H9 (cell line): ENCODE measurements at regions not wholly inside any gene's neighbourhood (a gene's known extent, or its start where the extent isn't known, plus 50 kb on each side); places are given as distances from the start of the nearest gene placed in this dataset.

ENCODE experiments used
- DNase-seq: peaks from one replicate; pipeline ENCODE4 v3.0.0-alpha.2; 2017
- H2AFZ ChIP-seq: one replicate; pipeline ENCODE4 v1.6.1; 2013; ENCODE audit warnings: mild to moderate bottlenecking, low read length, control low read depth, moderate library complexity
- H2AK5ac ChIP-seq: 2 replicates; pipeline ENCODE4 v1.6.1; 2013; ENCODE audit warnings: low read length, control low read depth, mixed read lengths; ENCODE audit not compliant: insufficient read length
- H2BK120ac ChIP-seq: one replicate; pipeline ENCODE4 v1.6.1; 2013; ENCODE audit warnings: low read depth, mild to moderate bottlenecking, low read length, control low read depth, inconsistent platforms; ENCODE audit not compliant: poor library complexity, severe bottlenecking
- H2BK12ac ChIP-seq: 2 replicates; pipeline ENCODE4 v1.6.1; 2013; ENCODE audit warnings: low read length, control low read depth, mixed read lengths, low read depth; ENCODE audit not compliant: insufficient read length
- H2BK15ac ChIP-seq: 2 replicates; pipeline ENCODE4 v1.6.1; 2013; ENCODE audit warnings: low read depth, low read length, control low read depth
- H2BK20ac ChIP-seq: one replicate; pipeline ENCODE4 v1.6.1; 2013; ENCODE audit warnings: low read depth, mild to moderate bottlenecking, low read length, control low read depth, inconsistent platforms; ENCODE audit not compliant: poor library complexity, severe bottlenecking
- H2BK5ac ChIP-seq: 2 replicates; pipeline ENCODE4 v1.6.1; 2013; ENCODE audit warnings: low read length, control low read depth, mixed read lengths; ENCODE audit not compliant: insufficient read length
- H3K14ac ChIP-seq: 2 replicates; pipeline ENCODE4 v1.6.1; 2013; ENCODE audit warnings: low read length, control low read depth; ENCODE audit not compliant: insufficient read depth
- H3K18ac ChIP-seq: 2 replicates; pipeline ENCODE4 v1.6.1; 2013; ENCODE audit warnings: low read depth, mild to moderate bottlenecking, mixed read lengths, low read length, control low read depth; ENCODE audit not compliant: insufficient read length
- H3K23ac ChIP-seq: 2 replicates; pipeline ENCODE4 v1.6.1; 2013; ENCODE audit warnings: low read length, control low read depth, mixed read lengths, low read depth; ENCODE audit not compliant: insufficient read length
- H3K23me2 ChIP-seq: 2 replicates; pipeline ENCODE4 v1.6.1; 2013; ENCODE audit warnings: low read depth, mild to moderate bottlenecking, mixed read lengths, low read length, control low read depth; ENCODE audit not compliant: insufficient read length, poor library complexity, severe bottlenecking
- H3K27ac ChIP-seq: 2 replicates; pipeline ENCODE4 v1.5.1; 2013; ENCODE audit warnings: low read length, control low read depth, mixed read lengths, low read depth; ENCODE audit not compliant: insufficient read length
- H3K27me3 ChIP-seq: 2 replicates; pipeline ENCODE4 v1.6.1; 2013; ENCODE audit warnings: low read length, control low read depth, inconsistent platforms; ENCODE audit not compliant: insufficient read depth
- H3K4ac ChIP-seq: 2 replicates; pipeline ENCODE4 v1.6.1; 2013; ENCODE audit warnings: low read depth, mild to moderate bottlenecking, control low read depth, inconsistent platforms, low read length, moderate library complexity
- H3K4me1 ChIP-seq: 2 replicates; pipeline ENCODE4 v1.6.1; 2013; ENCODE audit warnings: low read length, control low read depth, inconsistent platforms; ENCODE audit not compliant: insufficient read depth
- H3K4me2 ChIP-seq: 2 replicates; pipeline ENCODE4 v1.6.1; 2013; ENCODE audit warnings: low read length, control low read depth, mixed read lengths; ENCODE audit not compliant: insufficient read length, insufficient read depth
- H3K56ac ChIP-seq: 2 replicates; pipeline ENCODE4 v1.6.1; 2013; ENCODE audit warnings: low read depth, mild to moderate bottlenecking, mixed read lengths, low read length, control low read depth; ENCODE audit not compliant: insufficient read length
- H3K79me1 ChIP-seq: 2 replicates; pipeline ENCODE4 v1.6.1; 2013; ENCODE audit warnings: low read depth, mild to moderate bottlenecking, moderate library complexity, low read length, control low read depth, inconsistent platforms; ENCODE audit not compliant: insufficient read depth, poor library complexity, severe bottlenecking
- H3K79me2 ChIP-seq: 2 replicates; pipeline ENCODE4 v1.6.1; 2013; ENCODE audit warnings: low read length, control low read depth, inconsistent platforms; ENCODE audit not compliant: insufficient read depth
- H3K9ac ChIP-seq: 2 replicates; pipeline ENCODE4 v1.6.1; 2013; ENCODE audit warnings: low read length, control low read depth, mixed read lengths; ENCODE audit not compliant: insufficient read length; ENCODE audit errors: extremely low read depth
- H3K9me3 ChIP-seq: one replicate; pipeline ENCODE4 v1.6.1; 2013; ENCODE audit warnings: low read depth, low read length, inconsistent platforms; ENCODE audit not compliant: control insufficient read depth
- H3T11ph ChIP-seq: one replicate; pipeline ENCODE4 v1.6.1; 2013; ENCODE audit warnings: mild to moderate bottlenecking, low read length, control low read depth, inconsistent platforms
- H4K20me1 ChIP-seq: one replicate; pipeline ENCODE4 v1.6.1; 2013; ENCODE audit not compliant: control insufficient read depth, insufficient read length, insufficient read depth
- H4K5ac ChIP-seq: 2 replicates; pipeline ENCODE4 v1.6.1; 2013; ENCODE audit warnings: low read depth, mild to moderate bottlenecking, mixed read lengths, low read length, control low read depth; ENCODE audit not compliant: insufficient read length
- H4K8ac ChIP-seq: replicated peaks from 2 replicates; pipeline ENCODE4 v1.6.1; 2013; ENCODE audit warnings: low read length, control low read depth, mixed read lengths, low read depth; ENCODE audit not compliant: insufficient read length
- H4K91ac ChIP-seq: 2 replicates; pipeline ENCODE4 v1.6.1; 2013; ENCODE audit warnings: low read depth, mild to moderate bottlenecking, moderate library complexity, mixed read lengths, low read length, control low read depth; ENCODE audit not compliant: insufficient read length
- H3K27ac Mint-ChIP-seq, 3 experiments: 2 replicates in 2 of 3; 3 replicates in 1 of 3; pipeline ENCODE4 v1.8.0; 2020 to 2021; ENCODE audit warnings: mixed read lengths in 3 of 3, mild to moderate bottlenecking in 1 of 3, moderate library complexity in 1 of 3
- H3K27me3 Mint-ChIP-seq: 2 replicates; pipeline ENCODE4 v1.8.0; 2021; ENCODE audit warnings: low read depth, mild to moderate bottlenecking, moderate library complexity, mixed read lengths
- H3K36me3 Mint-ChIP-seq, 3 experiments: 2 replicates in 2 of 3; 3 replicates in 1 of 3; pipeline ENCODE4 v1.8.0; 2020 to 2021; ENCODE audit warnings: low read depth in 3 of 3, mixed read lengths in 3 of 3; ENCODE audit not compliant: insufficient read depth in 1 of 3
- H3K4me1 Mint-ChIP-seq, 2 experiments: 2 replicates each; pipeline ENCODE4 v1.8.0; 2020; ENCODE audit warnings: mixed read lengths in 2 of 2
- H3K4me3 Mint-ChIP-seq, 2 experiments: 2 replicates in 1 of 2; 3 replicates in 1 of 2; pipeline ENCODE4 v1.8.0; 2020 to 2021; ENCODE audit warnings: mild to moderate bottlenecking in 2 of 2, mixed read lengths in 2 of 2, moderate library complexity in 1 of 2
- H3K9me3 Mint-ChIP-seq, 2 experiments: 2 replicates in 1 of 2; 3 replicates in 1 of 2; pipeline ENCODE4 v1.8.0; 2020; ENCODE audit warnings: mild to moderate bottlenecking in 2 of 2, mixed read lengths in 2 of 2, moderate library complexity in 1 of 2
- WGBS: extraction: QIAGEN DNeasy Blood & Tissue Kit; methylation state at CpG from one replicate; pipeline ENCODE4 v1.1.7; 2013; ENCODE audit warnings: missing lambda C conversion rate, low lambda C conversion rate, mixed read lengths; ENCODE audit not compliant: insufficient read length; ENCODE audit errors: extremely low coverage; 5-methylcytosine and 5-hydroxymethylcytosine counted together
- TF ChIP-seq, protein P1 (sequence below): fragments of 200-600 bp; sonication (generic); conservative IDR thresholded peaks from 3 replicates; pipeline ENCODE4 v1.8.0; 2021; ENCODE audit warnings: antibody characterized with exemption, mild to moderate bottlenecking

DNA sequence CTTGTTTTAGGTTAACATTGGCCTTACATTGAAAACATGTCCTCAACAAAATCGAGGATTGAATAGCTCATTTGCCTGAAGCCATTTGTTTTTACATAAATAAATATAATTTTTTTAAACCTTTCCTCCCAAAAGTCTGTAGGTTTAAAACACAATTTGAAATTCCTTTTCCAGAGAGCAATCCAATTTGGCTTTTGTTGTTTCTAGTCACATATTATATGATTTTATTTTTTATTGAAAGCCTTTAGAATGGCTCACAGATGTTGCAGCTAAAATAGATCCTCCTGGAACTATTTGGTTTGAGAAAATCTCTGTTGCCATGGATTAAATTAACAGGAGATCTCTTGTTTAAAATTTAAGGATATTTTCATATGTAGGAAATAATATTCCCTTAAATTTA, 512.6 kb downstream of the KLF5 start:
- H4K5ac ChIP-seq = no peak overlapping the region
- H3K56ac ChIP-seq = no peak overlapping the region
- no peak overlapping the region for H3K4me2 ChIP-seq
- no peak overlapping the region for H3K18ac ChIP-seq
- no peak overlapping the region for H2BK5ac ChIP-seq
- H4K20me1 ChIP-seq = no peaks in the 10 kb centered on the region
- WGBS = no CpG with 5 or more reads among the region's 1 CpG
- H3T11ph ChIP-seq = no peak overlapping the region
- no peak overlapping the region for H3K14ac ChIP-seq
- no peak overlapping the region for H3K27ac ChIP-seq
- H3K4me1 Mint-ChIP-seq = no peaks in the 10 kb centered on the region
- peaks cover 3 to 5% of the 10 kb centered on the region in 2 experiments; a peak in 3 of 5 replicates for H3K9me3 Mint-ChIP-seq
- H2BK20ac ChIP-seq = no peak overlapping the region
- no peak overlapping the region for H2AFZ ChIP-seq
- no peak for DNase-seq
- no peaks in the 10 kb centered on the region for H3K79me2 ChIP-seq
- no peak overlapping the region for H3K27ac Mint-ChIP-seq
- H3K4me1 ChIP-seq = no peaks in the 10 kb centered on the region
- H3K79me1 ChIP-seq = no peaks in the 10 kb centered on the region
- no peak overlapping the region for H3K9ac ChIP-seq
- H3K27me3 Mint-ChIP-seq = no peaks in the 10 kb centered on the region
- H3K4me3 Mint-ChIP-seq = no peak overlapping the region
- no peak overlapping the region for H2BK12ac ChIP-seq
- H3K27me3 ChIP-seq = no peaks in the 10 kb centered on the region
- H3K23me2 ChIP-seq = no peaks in the 10 kb centered on the region
- no peak overlapping the region for H4K8ac ChIP-seq
- no peak overlapping the region for H3K4ac ChIP-seq
- H2BK15ac ChIP-seq = no peak overlapping the region
- H2AK5ac ChIP-seq = no peak overlapping the region
- H2BK120ac ChIP-seq = no peak overlapping the region
- no peak overlapping the region for H3K23ac ChIP-seq
- TF ChIP-seq, protein P1, sequence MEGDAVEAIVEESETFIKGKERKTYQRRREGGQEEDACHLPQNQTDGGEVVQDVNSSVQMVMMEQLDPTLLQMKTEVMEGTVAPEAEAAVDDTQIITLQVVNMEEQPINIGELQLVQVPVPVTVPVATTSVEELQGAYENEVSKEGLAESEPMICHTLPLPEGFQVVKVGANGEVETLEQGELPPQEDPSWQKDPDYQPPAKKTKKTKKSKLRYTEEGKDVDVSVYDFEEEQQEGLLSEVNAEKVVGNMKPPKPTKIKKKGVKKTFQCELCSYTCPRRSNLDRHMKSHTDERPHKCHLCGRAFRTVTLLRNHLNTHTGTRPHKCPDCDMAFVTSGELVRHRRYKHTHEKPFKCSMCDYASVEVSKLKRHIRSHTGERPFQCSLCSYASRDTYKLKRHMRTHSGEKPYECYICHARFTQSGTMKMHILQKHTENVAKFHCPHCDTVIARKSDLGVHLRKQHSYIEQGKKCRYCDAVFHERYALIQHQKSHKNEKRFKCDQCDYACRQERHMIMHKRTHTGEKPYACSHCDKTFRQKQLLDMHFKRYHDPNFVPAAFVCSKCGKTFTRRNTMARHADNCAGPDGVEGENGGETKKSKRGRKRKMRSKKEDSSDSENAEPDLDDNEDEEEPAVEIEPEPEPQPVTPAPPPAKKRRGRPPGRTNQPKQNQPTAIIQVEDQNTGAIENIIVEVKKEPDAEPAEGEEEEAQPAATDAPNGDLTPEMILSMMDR = no peak
- H4K91ac ChIP-seq = no peak overlapping the region
- peaks cover 0 to 4% (median 0%) of the 10 kb centered on the region in 3 experiments; a peak in 1 of 7 replicates for H3K36me3 Mint-ChIP-seq
- H3K9me3 ChIP-seq = no peaks in the 10 kb centered on the region
